ENCODE measurements at regions not wholly inside any gene's neighbourhood (a gene's known extent, or its start where the extent isn't known, plus 50 kb on each side); places are given as distances from the start of the nearest gene placed in this dataset.

GRCh38 chr1:116252271-116252670 lies 120.8 kb upstream of the ATP1A1 start (continued):
- TF ChIP-seq MED8 (CRISPR knock-in tag; IDR thresholded peaks at IDR 0.05; ENCODE audit: insufficient replicate concordance) (no peak), CBX1 (IDR thresholded peaks at IDR 0.05; ENCODE audit: low read depth) (no peak)
- TF ChIP-seq, protein P1, sequence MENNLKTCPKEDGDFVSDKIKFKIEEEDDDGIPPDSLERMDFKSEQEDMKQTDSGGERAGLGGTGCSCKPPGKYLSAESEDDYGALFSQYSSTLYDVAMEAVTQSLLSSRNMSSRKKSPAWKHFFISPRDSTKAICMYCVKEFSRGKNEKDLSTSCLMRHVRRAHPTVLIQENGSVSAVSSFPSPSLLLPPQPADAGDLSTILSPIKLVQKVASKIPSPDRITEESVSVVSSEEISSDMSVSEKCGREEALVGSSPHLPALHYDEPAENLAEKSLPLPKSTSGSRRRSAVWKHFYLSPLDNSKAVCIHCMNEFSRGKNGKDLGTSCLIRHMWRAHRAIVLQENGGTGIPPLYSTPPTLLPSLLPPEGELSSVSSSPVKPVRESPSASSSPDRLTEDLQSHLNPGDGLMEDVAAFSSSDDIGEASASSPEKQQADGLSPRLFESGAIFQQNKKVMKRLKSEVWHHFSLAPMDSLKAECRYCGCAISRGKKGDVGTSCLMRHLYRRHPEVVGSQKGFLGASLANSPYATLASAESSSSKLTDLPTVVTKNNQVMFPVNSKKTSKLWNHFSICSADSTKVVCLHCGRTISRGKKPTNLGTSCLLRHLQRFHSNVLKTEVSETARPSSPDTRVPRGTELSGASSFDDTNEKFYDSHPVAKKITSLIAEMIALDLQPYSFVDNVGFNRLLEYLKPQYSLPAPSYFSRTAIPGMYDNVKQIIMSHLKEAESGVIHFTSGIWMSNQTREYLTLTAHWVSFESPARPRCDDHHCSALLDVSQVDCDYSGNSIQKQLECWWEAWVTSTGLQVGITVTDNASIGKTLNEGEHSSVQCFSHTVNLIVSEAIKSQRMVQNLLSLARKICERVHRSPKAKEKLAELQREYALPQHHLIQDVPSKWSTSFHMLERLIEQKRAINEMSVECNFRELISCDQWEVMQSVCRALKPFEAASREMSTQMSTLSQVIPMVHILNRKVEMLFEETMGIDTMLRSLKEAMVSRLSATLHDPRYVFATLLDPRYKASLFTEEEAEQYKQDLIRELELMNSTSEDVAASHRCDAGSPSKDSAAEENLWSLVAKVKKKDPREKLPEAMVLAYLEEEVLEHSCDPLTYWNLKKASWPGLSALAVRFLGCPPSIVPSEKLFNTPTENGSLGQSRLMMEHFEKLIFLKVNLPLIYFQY (CRISPR knock-in tag; IDR thresholded peaks at IDR 0.05; ENCODE audit: borderline replicate concordance) = no peak
- TF ChIP-seq, protein P2, sequence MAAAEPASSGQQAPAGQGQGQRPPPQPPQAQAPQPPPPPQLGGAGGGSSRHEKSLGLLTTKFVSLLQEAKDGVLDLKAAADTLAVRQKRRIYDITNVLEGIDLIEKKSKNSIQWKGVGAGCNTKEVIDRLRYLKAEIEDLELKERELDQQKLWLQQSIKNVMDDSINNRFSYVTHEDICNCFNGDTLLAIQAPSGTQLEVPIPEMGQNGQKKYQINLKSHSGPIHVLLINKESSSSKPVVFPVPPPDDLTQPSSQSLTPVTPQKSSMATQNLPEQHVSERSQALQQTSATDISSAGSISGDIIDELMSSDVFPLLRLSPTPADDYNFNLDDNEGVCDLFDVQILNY (CRISPR knock-in tag; conservative IDR thresholded peaks at IDR 0.05) = no peak

GRCh38 chr1:116252785-116253184 lies 120.3 kb upstream of the ATP1A1 start:
- no peak overlapping the region for H3K4me3 ChIP-seq (replicated peaks in 1 of 3; ENCODE audit: insufficient read depth in 1 of 3, low read depth in 2 of 3, low read length in 3 of 3)
- H4K20me1 ChIP-seq (ENCODE audit: insufficient read depth, low read length) = no peaks in the 10 kb centered on the region
- H3K4me2 ChIP-seq (ENCODE audit: low read depth, low read length) = no peak overlapping the region
- intact Hi-C loops (cut with micrococcal nuclease; ENCODE audit: unreplicated experiment) (no loop called here), in situ Hi-C loops (cut with HindIII; ENCODE audit: extremely low pct_ligation_motif_present, low pct_unique_long_range_greater_than_20kb) (loop anchor here (25.0 kb wide), 1 partner anchor 90 kb away; no protein-coding TSS in a partner anchor)
- no peaks in the 10 kb centered on the region for H3K36me3 ChIP-seq (replicated peaks in 1 of 2; ENCODE audit: control insufficient read depth in 1 of 2, insufficient read depth in 2 of 2, low read length in 2 of 2)
- POLR2A ChIA-PET = no interaction called here
- H2AFZ ChIP-seq (ENCODE audit: low read length) = no peak overlapping the region
- no peak for FAIRE-seq
- CTCF ChIA-PET (ENCODE audit: low intra/inter-chr PET ratio, low total read pairs) = no interaction called here
- no peaks in the 10 kb centered on the region for H3K9me3 ChIP-seq (ENCODE audit: low read length)
- peaks cover 4% of the 10 kb centered on the region; the same call in 1 of the 2 replicates for H3K4me1 ChIP-seq (ENCODE audit: insufficient read depth, low read length)
- no peaks in the 10 kb centered on the region for H3K79me2 ChIP-seq (ENCODE audit: insufficient read depth, low read length)
- no peak overlapping the region for H3K9ac ChIP-seq (ENCODE audit: insufficient read depth, low read depth, low read length)
- no peak for DNase-seq (ENCODE audit: low spot score)
- 0 out of 5 replicates have a peak, but pooled peaks cover 0 to 18% of the 10 kb centered on the region in 2 experiments for H3K27me3 ChIP-seq (ENCODE audit: control insufficient read depth in 1 of 2, insufficient read depth in 2 of 2, low read length in 2 of 2)
- H3K27ac ChIP-seq (ENCODE audit: extremely low read length, insufficient read depth, low read length) = no peak overlapping the region
- ATAC-seq = no peak
- no TSS peak for BruUV-seq (replicated peaks)
- no peak for TF ChIP-seq PHF8 (CRISPR knock-in tag; IDR thresholded peaks at IDR 0.05)
- TF ChIP-seq, protein P3, sequence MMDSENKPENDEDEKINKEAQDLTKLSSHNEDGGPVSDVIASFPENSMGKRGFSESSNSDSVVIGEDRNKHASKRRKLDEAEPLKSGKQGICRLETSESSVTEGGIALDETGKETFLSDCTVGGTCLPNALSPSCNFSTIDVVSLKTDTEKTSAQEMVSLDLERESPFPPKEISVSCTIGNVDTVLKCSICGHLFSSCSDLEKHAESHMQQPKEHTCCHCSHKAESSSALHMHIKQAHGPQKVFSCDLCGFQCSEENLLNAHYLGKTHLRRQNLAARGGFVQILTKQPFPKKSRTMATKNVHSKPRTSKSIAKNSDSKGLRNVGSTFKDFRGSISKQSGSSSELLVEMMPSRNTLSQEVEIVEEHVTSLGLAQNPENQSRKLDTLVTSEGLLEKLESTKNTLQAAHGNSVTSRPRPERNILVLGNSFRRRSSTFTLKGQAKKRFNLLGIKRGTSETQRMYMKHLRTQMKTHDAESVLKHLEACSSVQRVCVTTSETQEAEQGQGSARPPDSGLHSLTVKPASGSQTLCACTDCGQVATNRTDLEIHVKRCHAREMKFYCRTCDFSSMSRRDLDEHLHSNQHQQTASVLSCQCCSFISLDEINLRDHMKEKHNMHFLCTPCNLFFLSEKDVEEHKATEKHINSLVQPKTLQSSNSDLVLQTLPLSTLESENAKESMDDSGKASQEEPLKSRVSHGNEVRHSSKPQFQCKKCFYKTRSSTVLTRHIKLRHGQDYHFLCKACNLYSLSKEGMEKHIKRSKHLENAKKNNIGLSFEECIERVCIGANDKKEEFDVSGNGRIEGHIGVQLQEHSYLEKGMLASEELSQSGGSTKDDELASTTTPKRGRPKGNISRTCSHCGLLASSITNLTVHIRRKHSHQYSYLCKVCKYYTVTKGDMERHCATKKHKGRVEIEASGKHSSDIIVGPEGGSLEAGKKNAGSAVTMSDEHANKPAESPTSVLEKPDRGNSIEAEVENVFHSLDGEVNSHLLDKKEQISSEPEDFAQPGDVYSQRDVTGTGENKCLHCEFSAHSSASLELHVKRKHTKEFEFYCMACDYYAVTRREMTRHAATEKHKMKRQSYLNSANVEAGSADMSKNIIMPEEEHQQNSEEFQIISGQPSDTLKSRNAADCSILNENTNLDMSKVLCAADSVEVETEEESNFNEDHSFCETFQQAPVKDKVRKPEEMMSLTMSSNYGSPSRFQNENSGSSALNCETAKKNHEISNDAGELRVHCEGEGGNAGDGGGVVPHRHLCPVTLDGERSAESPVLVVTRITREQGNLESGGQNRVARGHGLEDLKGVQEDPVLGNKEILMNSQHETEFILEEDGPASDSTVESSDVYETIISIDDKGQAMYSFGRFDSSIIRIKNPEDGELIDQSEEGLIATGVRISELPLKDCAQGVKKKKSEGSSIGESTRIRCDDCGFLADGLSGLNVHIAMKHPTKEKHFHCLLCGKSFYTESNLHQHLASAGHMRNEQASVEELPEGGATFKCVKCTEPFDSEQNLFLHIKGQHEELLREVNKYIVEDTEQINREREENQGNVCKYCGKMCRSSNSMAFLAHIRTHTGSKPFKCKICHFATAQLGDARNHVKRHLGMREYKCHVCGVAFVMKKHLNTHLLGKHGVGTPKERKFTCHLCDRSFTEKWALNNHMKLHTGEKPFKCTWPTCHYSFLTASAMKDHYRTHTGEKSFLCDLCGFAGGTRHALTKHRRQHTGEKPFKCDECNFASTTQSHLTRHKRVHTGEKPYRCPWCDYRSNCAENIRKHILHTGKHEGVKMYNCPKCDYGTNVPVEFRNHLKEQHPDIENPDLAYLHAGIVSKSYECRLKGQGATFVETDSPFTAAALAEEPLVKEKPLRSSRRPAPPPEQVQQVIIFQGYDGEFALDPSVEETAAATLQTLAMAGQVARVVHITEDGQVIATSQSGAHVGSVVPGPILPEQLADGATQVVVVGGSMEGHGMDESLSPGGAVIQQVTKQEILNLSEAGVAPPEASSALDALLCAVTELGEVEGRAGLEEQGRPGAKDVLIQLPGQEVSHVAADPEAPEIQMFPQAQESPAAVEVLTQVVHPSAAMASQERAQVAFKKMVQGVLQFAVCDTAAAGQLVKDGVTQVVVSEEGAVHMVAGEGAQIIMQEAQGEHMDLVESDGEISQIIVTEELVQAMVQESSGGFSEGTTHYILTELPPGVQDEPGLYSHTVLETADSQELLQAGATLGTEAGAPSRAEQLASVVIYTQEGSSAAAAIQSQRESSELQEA (CRISPR knock-in tag; IDR thresholded peaks at IDR 0.05; ENCODE audit: not compliant biosample characterization) = no peak
- no peak for TF ChIP-seq PRDM4 (CRISPR knock-in tag; IDR thresholded peaks at IDR 0.05; ENCODE audit: borderline replicate concordance)
